Anterior cingulate cortex (tissue), 58 donors: ENCODE measurements at regions not wholly inside any gene's neighbourhood (a gene's known extent, or its start where the extent isn't known, plus 50 kb on each side); places are given as distances from the start of the nearest gene placed in this dataset.

ENCODE experiments used
- DNase-seq, 58 donors: peaks; one replicate each; lab custom pipeline; 2025; lab: John Stamatoyannopoulos, UW

DNA sequence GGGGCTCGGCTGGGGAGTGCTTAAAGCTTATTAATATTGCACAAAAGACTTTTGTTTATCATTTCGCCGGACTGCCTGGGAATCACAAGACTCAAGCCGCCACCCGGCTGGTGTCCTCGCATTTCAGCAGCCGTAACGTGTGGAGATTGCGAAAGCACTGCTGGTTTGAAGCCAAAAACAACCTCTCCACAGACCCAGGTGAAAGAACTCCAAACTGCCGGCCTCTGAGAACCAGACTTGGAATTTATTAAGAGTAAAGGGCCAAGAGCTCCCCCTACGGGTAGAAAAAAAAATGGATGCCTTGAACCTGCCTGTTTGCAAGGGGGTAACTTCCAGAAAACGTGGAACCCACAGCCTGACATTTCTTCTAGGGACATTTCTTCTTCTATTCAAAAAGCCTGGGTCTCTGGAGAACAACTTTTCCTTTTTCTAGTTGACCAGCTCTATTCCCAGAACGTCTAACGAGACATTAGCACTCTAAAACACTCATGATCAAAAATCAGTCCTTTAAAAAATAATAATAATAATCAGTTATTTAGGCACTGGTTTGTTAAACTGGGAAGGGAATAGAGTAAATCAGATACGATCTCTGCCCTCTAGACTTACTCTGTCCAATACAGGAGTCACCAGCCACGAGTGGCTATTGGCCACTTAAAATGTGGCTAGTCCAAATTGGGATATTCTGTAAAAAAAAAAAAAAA, 216.3 kb downstream of the C1D start:
- peak in 50 of 58 donors; percentile 1 to 58 (median 23) for DNase-seq

DNA sequence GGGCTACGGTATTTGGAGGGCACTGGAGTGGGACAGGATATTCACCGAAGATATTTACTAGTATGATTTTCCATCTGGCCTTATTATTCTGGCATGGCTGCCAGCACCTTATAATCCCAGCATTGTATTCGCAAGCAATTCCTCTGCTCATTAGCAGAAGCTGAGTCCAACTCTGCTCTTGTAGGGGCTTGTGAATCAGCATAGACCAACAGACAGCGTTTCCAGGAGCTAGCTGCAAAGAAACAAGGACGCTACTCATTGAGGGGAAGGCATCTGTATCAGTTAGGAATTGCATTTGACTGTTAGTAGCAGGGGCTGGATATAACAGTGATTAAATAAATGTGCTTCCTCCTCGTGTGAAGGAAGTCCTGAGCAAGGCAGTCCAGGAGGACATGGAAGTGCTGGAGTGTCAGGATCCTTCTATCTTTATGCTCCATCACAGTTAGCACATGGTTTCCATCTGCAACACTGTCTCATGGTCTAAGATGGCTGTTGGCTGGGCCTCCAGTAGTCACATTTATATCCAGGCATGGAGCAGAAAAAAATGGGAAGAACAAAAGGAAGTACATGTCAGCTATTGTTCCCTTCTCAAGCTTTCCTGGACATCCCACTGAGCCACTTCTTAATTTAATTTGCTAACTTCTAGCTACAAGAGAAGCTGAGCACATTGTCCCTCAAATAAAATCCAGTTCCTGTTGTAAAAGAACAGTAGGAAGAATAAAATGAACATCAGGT, 214.1 kb downstream of the C1D start:
- DNase-seq: peak in 7 of 58 donors; percentile 1 to 9 (median 3)

DNA sequence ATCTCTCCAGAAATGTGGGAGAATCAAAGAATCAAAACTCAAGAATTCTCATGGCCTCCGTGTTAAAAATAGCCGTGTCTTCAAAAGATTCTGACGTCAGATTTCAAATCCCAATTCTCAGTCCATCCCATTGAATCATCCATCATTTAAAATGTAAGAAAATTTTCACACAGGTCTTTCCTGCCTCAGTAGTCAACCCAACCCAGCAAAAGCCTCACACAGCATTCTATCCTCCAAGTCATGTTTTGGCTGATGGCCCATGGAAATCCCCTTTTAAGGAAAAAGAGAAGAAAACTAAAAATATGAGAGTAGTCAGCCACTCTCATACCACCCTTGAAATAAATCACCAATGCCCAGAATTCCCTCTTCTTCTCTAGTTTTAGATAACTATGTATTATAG, 211.8 kb downstream of the C1D start:
- DNase-seq: no peak

DNA sequence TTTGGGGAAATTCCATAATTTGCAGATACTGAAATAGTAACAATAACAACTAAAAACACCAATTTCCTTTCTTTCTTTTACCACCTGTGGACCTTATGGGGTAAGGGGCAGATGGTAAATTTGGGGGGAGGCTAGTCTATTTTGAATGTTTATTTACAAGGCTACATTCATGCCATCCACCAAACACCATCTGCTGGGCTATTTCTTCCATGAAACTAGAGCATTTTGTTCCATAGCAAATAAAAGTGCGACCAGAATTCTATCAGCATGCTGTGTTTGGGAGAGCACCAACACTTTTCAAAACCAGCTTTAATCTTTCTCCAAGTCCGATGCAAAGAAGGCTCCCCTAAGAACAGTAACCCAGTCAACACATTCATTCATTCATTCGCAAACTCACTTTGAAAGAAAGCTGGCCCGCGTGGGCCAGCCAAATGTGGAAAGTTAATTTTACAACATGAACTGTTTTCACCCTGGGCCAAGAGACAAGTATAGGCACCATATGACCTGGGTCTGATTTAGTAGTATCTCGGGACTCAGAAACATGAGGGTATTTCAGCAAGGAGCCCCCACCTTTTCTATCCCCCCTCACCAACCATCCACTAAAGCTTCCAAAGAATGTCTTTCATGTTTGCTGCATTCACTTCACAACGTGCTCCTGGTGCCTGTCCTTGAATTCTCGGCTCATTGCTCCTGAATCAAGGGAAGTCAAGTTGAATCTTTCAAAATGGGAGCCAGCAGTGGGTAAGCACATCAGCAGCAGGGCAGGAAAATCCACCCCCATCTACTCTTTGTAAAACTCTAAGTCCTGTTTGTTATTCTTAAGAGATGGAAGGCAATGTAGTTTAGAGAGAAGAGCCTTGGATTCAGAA, 210.6 kb downstream of the C1D start:
- peak in 7 of 58 donors; percentile 1 to 61 (median 3) for DNase-seq

DNA sequence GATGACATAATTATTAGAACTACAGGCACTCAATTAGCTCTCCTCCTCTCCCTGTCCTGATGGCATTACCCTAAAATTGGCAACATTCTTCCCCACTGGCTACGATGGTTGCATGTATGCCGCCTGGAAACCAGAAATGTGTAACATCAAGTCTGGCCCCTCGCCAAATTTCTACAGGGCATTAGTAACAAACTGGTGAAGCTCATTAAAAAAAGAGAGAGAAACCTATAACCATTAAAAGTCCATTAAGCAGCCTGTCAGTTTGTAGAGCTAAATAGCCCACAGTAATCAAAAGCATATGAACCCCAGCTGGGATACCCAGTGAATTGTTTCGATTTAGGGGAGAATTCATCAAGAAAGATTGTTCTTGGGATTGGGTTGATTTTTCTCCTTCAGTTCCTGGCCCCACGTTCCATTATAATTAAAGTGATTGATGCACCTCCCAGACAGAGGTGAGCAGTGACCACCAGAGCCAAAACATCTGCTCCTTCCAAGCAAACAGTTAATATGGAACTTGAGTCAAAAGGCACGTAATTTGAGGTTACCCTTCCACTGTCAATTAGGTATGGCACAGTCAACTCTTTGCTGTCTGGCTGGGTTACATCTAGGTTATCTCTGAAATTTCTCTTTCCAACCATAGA, 208.6 kb downstream of the C1D start:
- DNase-seq: no peak

DNA sequence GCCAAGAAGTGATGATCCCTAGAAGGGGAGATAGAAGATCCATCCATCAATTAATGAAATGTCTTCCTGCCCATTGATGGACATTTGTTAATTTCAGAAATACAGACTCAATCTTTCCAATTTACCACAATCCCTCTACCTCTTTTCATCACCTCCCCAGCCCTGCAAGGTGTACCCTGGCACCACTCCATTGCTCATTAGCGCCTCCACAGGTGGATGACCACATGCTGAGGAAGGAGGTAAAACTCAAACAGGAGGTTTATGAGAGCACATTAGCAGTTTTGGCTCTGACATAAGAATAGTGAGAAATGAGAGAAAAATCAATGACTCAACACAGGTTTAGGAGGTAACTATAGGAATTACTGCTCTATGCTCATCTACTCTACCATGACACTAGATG, 208.0 kb downstream of the C1D start:
- DNase-seq: no peak

DNA sequence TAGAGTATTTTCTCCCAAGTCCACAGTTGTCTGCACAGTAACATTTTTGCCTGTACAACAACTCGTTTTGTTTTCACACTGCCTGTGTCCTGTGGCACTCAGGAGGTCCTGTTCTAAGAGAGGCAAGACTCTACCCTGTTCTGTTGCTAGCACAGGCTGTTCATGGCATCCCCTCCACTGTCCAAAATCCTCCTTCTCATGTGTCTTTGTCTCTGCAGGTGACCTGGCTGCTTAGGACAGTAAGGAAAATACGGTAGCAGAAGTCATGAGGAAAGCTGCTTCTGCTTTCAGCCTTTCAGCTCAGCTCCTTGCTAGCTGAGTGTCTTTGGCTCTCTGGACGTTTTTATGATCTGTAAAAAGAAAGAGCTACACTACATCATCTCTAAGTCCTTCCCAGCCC, 205.9 kb downstream of the C1D start:
- no peak for DNase-seq

DNA sequence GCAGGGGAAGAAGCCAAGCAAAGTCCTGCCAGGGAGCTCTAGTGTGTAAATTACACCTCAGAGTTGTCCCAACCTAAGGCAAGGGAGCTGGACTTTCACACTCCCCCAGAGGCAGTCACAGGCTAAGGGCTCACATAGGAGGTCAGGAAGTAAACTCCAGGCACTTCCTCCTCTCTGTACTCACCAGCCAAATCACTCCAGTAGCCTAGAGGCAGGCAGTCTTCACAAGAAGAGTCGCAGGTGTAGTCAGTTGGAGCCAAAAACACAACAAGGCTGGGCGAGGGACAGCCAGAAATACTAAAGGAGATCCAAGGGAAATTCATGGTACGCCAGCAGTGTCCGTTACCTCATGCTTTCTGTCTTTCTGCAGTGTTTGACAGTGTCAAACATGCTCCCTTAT, 205.0 kb downstream of the C1D start:
- no peak for DNase-seq

DNA sequence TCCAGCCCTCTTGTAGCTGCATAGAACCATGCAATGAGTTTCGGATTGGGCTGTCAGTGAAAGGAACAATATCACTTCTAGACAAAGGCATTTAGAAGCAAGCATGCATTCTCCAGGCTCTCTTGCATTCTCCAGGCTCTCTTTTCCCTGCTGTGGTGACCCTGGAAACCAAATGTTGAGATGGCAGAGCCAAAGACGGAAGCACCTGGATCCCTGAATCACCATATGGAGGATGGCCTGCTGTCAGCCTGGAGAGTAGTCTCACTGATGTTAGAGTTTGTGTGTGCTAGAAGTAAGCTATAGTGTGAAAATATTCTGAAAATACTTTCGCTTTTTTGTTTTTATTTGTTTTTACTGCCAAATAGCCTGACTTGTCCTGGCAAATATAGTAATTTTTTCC, 203.9 kb downstream of the C1D start:
- DNase-seq: no peak

DNA sequence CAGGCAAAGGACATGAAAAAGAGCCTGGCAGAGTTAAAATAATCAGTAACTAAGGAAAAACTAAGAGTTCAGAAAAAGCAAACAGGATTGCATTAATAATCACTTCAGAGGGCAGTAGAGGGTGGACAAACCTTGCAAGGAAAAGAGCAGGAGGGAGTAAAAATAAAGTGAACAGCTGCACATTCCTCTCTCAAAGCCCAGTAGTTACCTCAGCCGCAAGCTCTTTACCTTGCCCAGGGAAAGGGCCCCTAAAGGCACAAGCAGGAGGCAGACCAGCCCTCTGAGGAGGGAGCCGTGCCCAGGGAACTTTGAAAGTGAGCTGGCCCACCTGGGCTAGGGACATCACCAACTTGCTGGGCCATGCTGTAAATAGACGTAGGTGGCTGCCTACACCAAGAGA, 196.9 kb downstream of the C1D start:
- DNase-seq: no peak

DNA sequence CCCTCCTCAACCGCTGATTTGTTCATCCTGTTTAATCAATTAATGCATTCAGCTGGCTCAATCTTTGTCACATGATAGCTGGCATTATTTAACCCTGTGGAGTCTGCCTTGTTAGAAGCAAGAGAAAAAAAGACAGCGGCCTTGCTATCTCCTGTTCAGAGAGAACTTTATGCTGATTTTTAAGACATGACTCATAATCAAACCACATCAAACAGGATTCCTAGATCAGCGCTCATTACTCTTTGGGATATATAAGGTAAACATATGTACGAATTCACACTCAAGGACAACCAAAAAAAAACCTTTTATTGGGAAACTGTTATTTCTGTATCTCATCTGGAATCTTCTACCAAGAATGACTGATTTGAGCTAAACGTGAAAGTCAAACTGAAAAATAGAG, 195.1 kb downstream of the C1D start:
- DNase-seq: no peak

DNA sequence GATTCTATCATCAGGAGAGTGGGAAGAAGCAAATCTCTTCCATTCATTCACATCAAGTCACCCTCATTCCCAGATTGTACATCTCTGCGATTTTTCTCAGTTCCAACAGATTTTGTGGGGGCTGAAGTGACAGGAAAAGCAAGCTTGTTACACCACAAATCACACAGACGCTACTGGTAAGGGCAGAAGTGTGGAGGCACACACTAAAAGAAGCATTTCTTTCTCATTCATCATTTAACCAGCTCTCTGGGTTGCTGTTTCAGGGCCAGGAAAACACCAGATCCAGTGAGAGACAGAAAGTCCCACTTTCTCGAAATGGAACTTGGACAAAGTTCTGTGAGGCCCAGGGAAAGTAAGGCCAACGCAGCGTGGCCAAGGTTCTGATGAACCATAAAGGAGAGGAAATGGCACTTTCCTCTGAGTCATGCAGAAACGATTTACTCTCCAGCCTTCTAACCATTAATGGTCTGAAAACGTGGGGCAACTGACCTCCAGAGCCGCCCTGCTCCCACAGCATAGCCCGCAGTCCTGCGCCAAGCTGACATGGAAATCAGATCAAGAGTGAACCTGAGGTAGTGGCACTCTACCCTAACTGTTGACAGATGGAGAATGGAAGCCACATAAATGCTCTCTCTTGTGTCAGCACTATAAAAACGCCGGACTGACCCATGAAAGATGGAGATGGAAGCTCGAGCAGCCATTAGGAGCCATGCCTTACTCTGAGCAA, 191.0 kb downstream of the C1D start:
- DNase-seq: peak in 24 of 58 donors; percentile 5 to 70 (median 30)

DNA sequence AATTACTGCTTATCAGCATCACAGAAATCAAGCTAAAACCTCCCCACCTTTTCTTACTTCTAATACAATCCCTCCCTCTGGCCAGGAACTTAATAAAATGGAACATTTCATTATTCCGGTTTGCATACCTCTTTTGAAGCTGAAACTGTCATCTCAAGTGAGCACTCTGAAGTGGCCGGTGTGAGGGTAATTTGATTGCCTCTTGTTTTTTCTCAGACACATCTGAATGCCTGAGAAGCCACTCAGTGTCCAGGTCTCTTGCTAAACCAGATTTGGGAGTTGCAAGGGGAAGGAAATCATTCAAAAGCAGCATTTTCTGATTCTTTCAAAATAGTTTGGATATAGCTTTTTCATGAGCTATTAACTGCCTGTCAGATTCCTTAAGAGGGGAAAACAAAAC, 190.3 kb downstream of the C1D start:
- DNase-seq: no peak

DNA sequence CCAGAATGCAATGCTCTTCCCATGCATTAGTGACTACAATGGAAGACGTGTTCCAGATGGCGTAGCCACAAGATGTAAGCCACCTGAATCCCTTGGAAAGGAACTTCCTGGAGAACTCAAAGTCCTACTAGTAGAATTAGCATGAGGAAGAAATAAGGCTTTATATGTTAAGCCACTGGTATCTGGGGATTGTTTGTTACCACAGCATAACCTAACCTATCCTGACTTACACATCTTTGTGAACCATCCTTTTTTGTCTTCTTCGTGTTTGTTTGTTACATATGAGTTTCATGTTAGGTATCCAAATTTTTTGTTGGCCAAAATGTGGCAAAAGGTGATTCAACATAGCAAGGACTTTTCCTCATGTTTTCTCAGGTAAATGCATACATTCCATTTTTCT, 188.9 kb downstream of the C1D start:
- DNase-seq: no peak

DNA sequence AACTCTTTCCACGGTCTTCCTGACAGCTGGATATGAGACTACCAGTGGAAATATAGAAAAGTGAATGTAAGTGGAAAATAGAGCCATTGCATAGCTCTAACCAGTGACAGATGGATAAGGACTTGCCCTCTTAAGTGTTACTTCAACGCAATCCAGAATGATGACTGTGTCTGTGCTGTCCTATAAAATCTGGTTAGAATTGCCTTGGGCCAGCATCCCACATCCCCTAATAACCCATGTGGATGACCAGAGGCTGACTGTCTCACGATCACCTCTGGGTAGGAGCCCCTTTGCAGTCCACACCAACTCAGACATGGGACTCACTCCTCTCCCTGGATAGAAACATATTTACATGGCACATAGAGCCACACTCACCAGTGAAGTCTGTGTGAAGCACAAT, 186.6 kb downstream of the C1D start:
- DNase-seq: no peak

DNA sequence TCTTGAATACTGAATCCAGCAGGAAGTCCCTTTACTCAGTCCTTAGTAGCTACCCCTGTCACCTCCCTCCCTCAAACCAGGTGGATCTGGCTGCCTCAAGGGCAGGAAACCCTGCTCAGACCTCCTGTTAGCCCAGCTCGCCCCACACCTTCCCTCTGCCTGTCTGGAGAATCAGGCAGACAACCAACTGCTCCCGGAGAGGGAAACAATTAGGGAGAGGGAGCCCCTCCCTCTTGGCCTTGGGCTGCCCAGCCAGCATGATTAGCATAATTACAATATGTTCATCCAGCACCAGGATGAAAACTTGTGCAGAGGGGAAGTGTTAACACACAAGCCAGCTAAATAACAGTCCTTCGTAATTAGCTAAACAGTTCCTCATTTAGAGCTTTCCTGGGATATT, 185.5 kb downstream of the C1D start:
- DNase-seq: peak in 15 of 58 donors; percentile 2 to 58 (median 18)

DNA sequence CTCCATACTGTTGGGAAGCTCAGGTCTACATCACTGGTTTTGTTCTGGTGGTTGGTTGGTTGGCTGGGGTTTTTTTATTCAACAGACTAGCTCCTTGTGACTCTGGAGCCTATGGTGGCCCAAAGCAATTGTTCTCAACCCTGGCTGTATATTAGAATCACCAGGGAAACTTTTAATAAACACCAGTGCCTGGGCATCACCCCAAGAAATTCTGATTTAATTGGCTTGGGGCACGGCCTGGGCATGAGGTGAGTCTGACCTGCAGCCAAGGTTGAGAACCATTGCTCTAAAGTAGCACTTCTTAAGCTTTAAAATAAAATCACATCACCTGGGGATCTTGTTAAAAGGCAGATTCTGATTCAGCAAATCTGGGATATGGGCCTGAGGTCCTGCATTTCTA, 184.1 kb downstream of the C1D start:
- peak in 13 of 58 donors; percentile 2 to 21 (median 12) for DNase-seq

DNA sequence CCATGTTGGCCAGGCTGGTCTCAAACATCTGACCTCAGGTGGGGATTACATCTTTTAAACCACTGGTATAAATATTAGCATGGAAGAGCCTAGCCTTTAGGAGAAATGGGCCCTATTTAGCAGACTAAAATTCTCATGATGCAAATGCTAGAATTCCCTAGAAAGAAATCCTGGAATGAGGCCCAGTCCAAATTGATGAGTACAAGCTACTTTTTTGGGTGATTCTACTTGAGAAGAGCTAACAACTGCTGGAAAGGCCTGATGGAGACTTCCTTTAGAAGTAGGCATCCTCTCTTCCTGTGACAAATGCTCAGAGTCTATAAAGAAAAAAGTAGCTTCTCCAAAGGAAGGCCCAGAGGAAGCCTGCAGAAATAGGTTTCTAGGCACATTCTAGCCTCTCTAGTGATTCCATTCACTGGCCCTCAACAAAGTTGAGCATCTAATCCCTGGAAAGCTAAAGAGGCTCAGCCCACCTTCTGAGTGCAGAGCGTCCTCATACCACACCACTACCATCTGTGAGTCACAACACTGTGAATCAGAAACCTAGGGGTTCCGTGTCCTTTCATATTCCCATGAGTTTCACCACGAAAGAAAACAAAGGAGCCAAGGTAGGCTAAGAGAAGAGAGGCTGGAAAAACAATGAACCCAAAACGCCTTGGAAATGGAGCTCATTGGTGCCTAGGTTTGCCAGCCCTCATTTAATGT, 183.1 kb downstream of the C1D start:
- no peak for DNase-seq

DNA sequence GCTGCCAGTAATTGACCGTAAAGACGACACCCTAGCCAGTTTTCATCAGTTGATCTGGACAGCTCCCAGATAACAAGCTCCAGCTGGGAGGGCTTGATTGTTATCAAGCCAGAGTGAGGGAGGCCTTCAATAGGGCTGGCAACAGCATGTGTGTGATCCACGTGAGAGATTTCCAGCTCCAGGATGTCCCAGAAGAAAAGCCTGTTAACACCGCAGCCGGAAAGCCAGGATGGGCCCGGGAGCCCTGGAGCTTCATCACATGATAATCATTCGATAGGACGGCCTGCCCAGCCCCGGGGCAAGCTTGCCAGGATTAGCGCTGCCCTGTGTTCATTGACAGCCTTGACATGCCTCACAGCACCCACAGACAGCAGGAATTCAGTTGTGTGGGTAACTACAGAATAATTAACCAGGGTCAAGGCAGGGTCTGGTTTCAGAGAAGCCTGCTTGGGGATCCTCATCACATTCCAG, 182.5 kb downstream of the C1D start:
- peak in 4 of 58 donors; percentile 3 to 23 (median 11) for DNase-seq
